GM21528 (cell line): ENCODE measurements at regions not wholly inside any gene's neighbourhood (a gene's known extent, or its start where the extent isn't known, plus 50 kb on each side); places are given as distances from the start of the nearest gene placed in this dataset.
"Not testable (repeated sequence)": the region's sequence is repeated elsewhere in the genome, so short reads cannot be mapped to it uniquely, and the experiment has no call there.

Experiments
- ATAC-seq: cut with Tn5 transposase; IDR thresholded peaks from one replicate; pipeline ENCODE4 v1.9.1; 2021; ENCODE audit warnings: mild to moderate bottlenecking, moderate library complexity; ENCODE audit not compliant: unreplicated experiment, low FRiP score

GRCh38 chr13:44853641-44854040 lies 135.6 kb downstream of the NUFIP1 start:
- no peak for ATAC-seq

GRCh38 chr13:44848920-44849676 lies 140.2 kb downstream of the NUFIP1 start:
- ATAC-seq: no peak

GRCh38 chr13:44845281-44846058 lies 143.8 kb downstream of the NUFIP1 start:
- ATAC-seq: not testable (repeated sequence)

- ATAC-seq: no peak
Measured at GRCh38 chr13:44844786-44845185, 144.5 kb downstream of the NUFIP1 start.

- no peak for ATAC-seq
Measured at GRCh38 chr13:44843403-44843802, 145.9 kb downstream of the NUFIP1 start.

- ATAC-seq: no peak
Measured at GRCh38 chr13:44842158-44842557, 147.1 kb downstream of the NUFIP1 start.

GRCh38 chr13:44840131-44840530 lies 149.1 kb downstream of the NUFIP1 start:
- ATAC-seq: no peak

- ATAC-seq: no peak
Measured at GRCh38 chr13:44837250-44837649, 152.0 kb downstream of the NUFIP1 start.

GRCh38 chr13:44834404-44834803 lies 154.9 kb downstream of the NUFIP1 start:
- no peak for ATAC-seq

GRCh38 chr13:44833626-44834025 lies 155.6 kb downstream of the NUFIP1 start:
- no peak for ATAC-seq

GRCh38 chr13:44833139-44833538 lies 156.1 kb downstream of the NUFIP1 start:
- ATAC-seq: no peak

GRCh38 chr13:44826591-44827350 lies 162.5 kb downstream of the NUFIP1 start:
- ATAC-seq: no peak

- no peak for ATAC-seq
Measured at GRCh38 chr13:44825953-44826352, 163.3 kb downstream of the NUFIP1 start.

- not testable (repeated sequence) for ATAC-seq
Measured at GRCh38 chr13:44823555-44823954, 165.7 kb downstream of the NUFIP1 start.

GRCh38 chr13:44822291-44822690 lies 167.0 kb downstream of the NUFIP1 start:
- ATAC-seq: no peak

- no peak for ATAC-seq
Measured at GRCh38 chr13:44819772-44820171, 169.5 kb downstream of the NUFIP1 start.

GRCh38 chr13:44819245-44819644 lies 170.0 kb downstream of the NUFIP1 start:
- no peak for ATAC-seq

GRCh38 chr13:44818428-44818827 lies 170.8 kb downstream of the NUFIP1 start:
- ATAC-seq: no peak

- no peak for ATAC-seq
Measured at GRCh38 chr13:44818016-44818415, 171.3 kb downstream of the NUFIP1 start.

- ATAC-seq: no peak
Measured at GRCh38 chr13:44817131-44817671, 172.1 kb downstream of the NUFIP1 start.

- ATAC-seq: no peak
Measured at GRCh38 chr13:44816701-44817100, 172.6 kb downstream of the NUFIP1 start.
